Nephron progenitor cell (in vitro differentiated cells): ENCODE measurements at regions not wholly inside any gene's neighbourhood (a gene's known extent, or its start where the extent isn't known, plus 50 kb on each side); places are given as distances from the start of the nearest gene placed in this dataset.

Source experiments
- DNase-seq: peaks from one replicate; pipeline ENCODE4 v3.0.0; 2021
- H3K27ac Mint-ChIP-seq: 2 replicates; pipeline ENCODE4 v1.8.0; 2021; ENCODE audit warnings: mild to moderate bottlenecking, moderate library complexity, mixed read lengths
- H3K27me3 Mint-ChIP-seq: 2 replicates; pipeline ENCODE4 v1.8.0; 2021; ENCODE audit warnings: mild to moderate bottlenecking, low read depth, mixed read lengths; ENCODE audit not compliant: poor library complexity
- H3K36me3 Mint-ChIP-seq: 2 replicates; pipeline ENCODE4 v1.8.0; 2021; ENCODE audit warnings: low read depth, mixed read lengths
- H3K4me1 Mint-ChIP-seq: 2 replicates; pipeline ENCODE4 v1.8.0; 2021; ENCODE audit warnings: mixed read lengths
- H3K4me3 Mint-ChIP-seq: 2 replicates; pipeline ENCODE4 v1.8.0; 2021; ENCODE audit warnings: mild to moderate bottlenecking, moderate library complexity, mixed read lengths
- H3K9me3 Mint-ChIP-seq: 2 replicates; pipeline ENCODE4 v1.8.0; 2021; ENCODE audit warnings: mild to moderate bottlenecking, moderate library complexity, mixed read lengths
- TF ChIP-seq, protein P1 (sequence below): fragments of 200-600 bp; sonication (generic); IDR thresholded peaks from 2 replicates; pipeline ENCODE4 v1.5.0; 2021; ENCODE audit warnings: antibody characterized with exemption

DNA sequence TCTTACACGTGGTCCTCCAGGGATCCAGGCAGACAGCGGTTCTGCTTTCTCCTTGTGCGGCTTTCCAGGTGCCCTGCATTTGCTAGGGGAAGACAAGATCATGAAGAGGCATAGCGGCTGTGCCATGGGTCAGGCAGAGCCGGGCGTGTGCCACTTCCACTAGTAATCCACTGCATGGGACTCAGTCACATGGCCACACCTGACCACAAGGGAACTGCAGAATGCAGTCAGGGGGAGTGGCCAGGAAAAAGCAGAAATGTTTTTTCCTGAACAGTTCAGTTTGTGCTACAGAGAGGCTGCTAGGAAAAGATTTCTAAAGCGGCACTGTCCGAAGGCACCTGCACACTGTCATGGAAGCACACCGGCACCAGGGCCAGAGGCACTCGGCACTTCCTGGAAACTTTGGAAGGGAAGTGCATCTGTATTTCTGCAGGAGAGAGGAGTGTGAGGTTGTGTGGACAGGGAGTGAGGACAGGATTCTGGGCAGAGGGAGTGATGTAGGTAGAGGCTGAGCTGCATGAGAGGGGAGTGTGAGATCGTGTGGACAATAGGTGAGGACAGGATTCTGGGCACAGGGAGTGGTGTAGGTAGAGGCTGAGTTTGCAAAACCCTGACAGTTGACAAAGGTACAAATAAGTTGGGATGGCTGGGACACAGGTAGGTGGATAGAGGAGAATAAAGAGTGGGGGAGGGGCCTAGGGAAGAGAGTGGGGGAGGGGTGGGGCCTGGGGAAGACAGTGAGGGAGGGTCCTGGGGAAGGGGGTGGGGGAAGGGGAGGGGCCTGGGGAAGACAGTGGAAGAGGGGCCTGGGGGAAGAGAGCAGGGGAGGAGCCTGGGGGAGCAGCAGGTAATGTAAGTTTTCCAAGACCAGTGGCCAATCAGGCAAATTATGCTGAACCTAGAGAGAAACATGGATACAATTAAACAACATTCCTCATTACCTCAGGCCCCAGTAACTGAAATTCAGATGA is 1436.3 kb downstream of the TBC1D22A start:
- peaks cover 16% of the 10 kb centered on the region for H3K27me3 Mint-ChIP-seq
- H3K27ac Mint-ChIP-seq: no peak overlapping the region
- TF ChIP-seq, protein P1, sequence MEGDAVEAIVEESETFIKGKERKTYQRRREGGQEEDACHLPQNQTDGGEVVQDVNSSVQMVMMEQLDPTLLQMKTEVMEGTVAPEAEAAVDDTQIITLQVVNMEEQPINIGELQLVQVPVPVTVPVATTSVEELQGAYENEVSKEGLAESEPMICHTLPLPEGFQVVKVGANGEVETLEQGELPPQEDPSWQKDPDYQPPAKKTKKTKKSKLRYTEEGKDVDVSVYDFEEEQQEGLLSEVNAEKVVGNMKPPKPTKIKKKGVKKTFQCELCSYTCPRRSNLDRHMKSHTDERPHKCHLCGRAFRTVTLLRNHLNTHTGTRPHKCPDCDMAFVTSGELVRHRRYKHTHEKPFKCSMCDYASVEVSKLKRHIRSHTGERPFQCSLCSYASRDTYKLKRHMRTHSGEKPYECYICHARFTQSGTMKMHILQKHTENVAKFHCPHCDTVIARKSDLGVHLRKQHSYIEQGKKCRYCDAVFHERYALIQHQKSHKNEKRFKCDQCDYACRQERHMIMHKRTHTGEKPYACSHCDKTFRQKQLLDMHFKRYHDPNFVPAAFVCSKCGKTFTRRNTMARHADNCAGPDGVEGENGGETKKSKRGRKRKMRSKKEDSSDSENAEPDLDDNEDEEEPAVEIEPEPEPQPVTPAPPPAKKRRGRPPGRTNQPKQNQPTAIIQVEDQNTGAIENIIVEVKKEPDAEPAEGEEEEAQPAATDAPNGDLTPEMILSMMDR: no peak
- H3K4me1 Mint-ChIP-seq: peaks cover 14% of the 10 kb centered on the region
- no peak overlapping the region for H3K4me3 Mint-ChIP-seq
- DNase-seq: no peak
- no peaks in the 10 kb centered on the region for H3K36me3 Mint-ChIP-seq
- peaks cover 3% of the 10 kb centered on the region for H3K9me3 Mint-ChIP-seq

DNA sequence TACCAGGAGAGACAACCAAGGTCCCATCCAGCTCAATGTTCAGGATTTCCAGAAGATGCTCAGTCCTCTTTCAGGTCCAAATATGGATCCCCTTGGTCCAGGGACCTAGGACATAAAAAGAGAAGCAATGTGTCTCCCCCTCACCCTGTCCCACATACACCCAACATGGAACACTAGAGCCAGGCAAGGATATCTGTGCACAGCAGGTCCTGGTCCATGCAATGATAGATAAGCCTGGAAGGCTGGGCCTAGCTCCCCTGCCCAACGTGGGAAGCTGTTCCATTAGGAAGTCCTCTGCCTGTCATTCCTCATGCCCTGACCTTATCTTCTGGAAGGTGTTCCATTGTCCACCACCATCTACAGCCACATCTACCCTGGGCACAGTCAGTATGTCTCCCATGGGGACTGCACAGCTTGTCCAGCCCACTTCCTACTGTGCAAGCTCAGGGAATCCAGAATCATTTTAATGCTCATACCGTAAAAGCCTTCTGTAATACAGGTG is 1434.8 kb downstream of the TBC1D22A start:
- Mint-ChIP-seq H3K4me1 (peaks cover 14% of the 10 kb centered on the region), H3K27me3 (peaks cover 7% of the 10 kb centered on the region), H3K36me3 (no peaks in the 10 kb centered on the region), H3K4me3 (no peak overlapping the region), H3K9me3 (peaks cover 8% of the 10 kb centered on the region), H3K27ac (no peak overlapping the region)
- TF ChIP-seq, protein P1: no peak
- DNase-seq: no peak

DNA sequence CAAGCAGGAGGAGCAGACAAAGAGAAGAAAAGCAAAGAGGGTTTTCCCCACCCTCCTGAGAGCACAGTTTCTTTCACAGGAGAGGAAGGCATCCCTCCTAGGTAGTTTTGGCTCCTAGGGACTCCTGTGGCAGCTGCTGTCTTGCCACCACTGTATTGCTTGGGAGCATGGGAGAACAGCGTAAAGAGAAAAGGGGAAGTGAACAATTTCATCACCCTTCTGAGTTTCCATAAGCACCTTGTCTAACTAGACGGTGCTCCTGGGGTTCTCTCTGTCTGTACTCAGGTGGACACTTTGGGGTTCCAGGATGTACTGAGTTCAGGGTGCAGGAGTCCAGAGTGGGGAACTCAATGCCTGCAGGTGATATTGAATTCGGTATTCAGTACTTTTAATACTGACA is 1430.5 kb downstream of the TBC1D22A start:
- no peak overlapping the region for H3K27ac Mint-ChIP-seq
- H3K9me3 Mint-ChIP-seq: peaks cover 44% of the 10 kb centered on the region
- no peak overlapping the region for H3K4me3 Mint-ChIP-seq
- TF ChIP-seq, protein P1: no peak
- peaks cover 12% of the 10 kb centered on the region for H3K4me1 Mint-ChIP-seq
- H3K27me3 Mint-ChIP-seq: peaks cover under 1% of the 10 kb centered on the region
- DNase-seq: no peak
- H3K36me3 Mint-ChIP-seq: peaks cover 9% of the 10 kb centered on the region

DNA sequence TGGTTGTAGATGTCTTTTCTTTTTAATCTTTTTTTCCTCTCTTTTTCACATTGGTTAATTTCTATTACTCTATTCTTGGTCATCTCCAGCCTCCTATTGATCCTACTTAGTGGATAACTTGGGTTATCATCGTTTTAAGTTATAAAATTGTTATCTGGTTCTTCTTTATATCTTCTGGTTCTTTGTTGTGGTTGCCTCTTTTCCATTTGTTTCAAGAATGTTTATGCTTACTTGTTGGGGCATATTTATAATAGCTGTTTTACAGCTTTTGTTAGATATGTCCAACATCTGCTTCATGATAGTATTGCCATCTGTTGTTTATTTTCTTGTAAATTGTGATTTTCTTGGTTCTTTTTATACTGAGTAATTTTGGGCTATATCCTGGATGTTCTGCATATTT is 1429.6 kb downstream of the TBC1D22A start:
- no peak for DNase-seq
- H3K27ac Mint-ChIP-seq: no peak overlapping the region
- H3K36me3 Mint-ChIP-seq: peaks cover 9% of the 10 kb centered on the region
- H3K27me3 Mint-ChIP-seq: no peaks in the 10 kb centered on the region
- peaks cover 20% of the 10 kb centered on the region for H3K4me1 Mint-ChIP-seq
- peaks cover 47% of the 10 kb centered on the region for H3K9me3 Mint-ChIP-seq
- TF ChIP-seq, protein P1: no peak
- H3K4me3 Mint-ChIP-seq: no peak overlapping the region

DNA sequence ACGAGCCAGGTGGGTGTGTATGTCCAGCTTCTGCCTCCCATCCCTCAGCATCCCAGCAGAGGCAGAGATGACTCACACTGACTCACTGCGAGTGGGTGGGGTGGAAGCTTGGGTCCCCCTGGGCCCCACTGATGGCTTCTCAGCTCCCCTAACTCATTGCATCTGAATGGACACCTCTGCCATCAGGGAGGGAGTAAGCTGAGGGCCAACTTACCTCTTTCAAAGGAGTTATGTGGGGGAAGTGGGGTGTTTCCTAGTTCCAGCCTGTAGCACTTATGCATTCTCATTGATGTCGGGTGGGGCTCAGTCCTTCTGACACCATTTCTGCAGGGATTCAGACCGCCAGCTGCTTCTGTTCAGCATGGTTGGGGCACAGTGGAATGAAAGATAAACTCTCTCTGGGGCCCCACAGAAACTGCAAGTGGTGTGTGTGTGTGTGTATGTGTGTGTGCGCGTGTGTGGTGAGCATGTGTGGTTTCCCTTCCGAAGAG is 1425.8 kb downstream of the TBC1D22A start:
- Mint-ChIP-seq H3K4me3 (no peak overlapping the region), H3K9me3 (peaks cover 48% of the 10 kb centered on the region), H3K4me1 (peaks cover 34% of the 10 kb centered on the region), H3K27ac (no peak overlapping the region), H3K27me3 (peaks cover 6% of the 10 kb centered on the region), H3K36me3 (peaks cover 9% of the 10 kb centered on the region)
- no peak for DNase-seq
- TF ChIP-seq, protein P1: no peak
